HG02759 (cell line): ENCODE measurements at regions not wholly inside any gene's neighbourhood (a gene's known extent, or its start where the extent isn't known, plus 50 kb on each side); places are given as distances from the start of the nearest gene placed in this dataset.

ENCODE experiments used
- ATAC-seq: cut with Tn5 transposase; IDR thresholded peaks from one replicate; pipeline ENCODE4 v1.9.1; 2021; ENCODE audit warnings: mild to moderate bottlenecking, moderate library complexity; ENCODE audit not compliant: unreplicated experiment

DNA sequence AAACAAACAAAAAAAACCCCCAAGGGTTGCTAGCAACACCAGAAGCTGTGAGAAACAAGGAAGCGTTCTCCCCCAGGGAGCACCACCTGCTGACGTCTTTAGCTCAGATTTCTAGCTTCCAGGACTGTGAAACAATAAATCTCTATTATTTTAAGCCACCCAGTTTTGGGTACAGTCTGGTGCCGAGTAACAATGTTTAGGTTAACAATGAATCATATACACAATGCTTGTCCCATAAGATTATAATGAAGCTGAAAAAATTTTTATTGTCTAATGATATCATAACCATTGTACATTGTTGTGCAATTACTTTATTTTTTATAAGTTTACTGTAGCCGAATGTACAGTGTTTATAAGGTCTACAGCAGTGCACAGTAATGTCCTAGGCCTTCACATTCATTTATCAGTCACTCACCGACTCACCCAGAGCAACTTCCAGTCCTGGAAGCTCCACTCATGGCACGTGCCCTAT is 72.1 kb upstream of the CAB39 start:
- ATAC-seq = no peak

DNA sequence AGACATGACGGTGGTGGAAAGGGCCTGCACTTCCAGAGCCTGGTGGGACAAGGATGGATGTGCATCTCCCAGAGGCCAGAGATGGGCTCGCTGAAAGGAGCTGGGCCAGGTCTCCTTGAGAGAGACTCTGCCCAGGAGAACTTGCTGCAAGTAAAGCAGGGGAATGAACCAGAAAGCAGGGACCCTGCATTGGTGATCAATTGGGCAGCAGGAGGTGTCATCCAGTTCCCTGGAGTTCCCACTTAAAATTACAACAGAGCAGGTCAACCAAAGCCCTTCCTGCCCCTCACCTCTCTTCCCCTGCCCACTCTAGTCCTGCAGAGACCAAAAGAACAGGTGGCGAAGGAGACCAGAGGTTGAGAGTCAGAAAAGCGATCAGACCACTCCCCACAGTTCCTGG is 69.7 kb upstream of the CAB39 start:
- ATAC-seq = no peak

DNA sequence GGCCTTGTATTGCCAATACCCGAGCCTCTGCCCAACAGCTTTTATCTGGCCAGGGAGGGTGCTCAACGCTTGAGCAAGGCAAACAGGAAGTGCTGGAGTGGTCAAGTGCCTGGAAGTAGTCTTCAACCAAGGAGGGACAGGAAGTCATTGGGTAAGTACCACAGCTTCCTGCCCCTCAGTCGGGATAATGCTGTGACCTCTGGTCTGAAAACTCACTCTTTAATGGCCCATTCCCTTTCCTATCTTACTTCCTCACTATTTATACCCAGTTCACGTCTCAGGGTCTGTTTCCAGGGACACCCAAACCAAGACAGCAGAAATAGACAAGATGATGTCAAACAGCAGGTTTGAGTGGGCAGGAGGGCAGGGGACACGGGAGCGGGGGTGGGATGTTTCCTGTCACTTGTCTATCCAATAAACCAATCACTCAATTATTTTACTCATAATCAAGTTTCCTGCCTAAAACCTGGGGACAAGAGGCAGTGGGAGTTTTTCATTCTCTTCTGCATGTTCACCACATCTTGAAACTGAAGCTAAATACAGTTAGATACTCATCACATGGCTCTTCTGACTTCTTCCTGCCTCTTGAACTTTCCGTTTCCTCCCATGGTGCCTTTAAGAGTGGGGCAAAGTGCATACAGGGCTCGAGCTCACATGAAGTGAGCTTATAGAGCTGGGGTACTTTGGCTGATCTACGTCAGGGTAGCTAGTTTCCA is 68.9 kb upstream of the CAB39 start:
- peak; percentile 84 for ATAC-seq

DNA sequence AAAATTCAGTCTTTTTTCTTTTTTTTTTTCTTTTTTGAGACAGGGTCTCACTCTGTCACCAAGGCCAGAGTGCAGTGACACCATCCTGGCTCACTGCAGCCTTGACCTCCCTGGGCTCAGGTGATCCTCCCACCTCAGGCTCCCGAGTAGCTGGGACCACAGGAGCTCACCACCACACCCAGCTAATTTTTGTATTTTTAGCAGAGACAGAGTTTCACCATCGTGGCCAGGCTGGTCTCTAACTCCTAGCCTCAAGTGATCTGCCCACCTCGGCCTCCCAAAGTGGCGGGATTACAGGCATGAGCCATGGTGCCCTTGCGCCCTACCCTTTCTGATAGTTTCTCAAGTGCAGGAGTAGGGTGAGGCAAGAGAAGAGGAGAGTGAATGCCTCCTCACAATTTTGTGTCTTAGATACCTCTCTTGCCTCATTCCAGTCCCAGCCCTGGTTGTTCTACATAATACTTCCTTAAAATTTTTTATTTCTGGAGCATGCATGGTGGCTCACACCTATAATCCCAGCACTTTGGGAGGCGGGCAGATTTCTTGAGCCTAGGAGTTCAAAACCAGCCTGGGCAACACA is 68.2 kb upstream of the CAB39 start:
- no peak for ATAC-seq

DNA sequence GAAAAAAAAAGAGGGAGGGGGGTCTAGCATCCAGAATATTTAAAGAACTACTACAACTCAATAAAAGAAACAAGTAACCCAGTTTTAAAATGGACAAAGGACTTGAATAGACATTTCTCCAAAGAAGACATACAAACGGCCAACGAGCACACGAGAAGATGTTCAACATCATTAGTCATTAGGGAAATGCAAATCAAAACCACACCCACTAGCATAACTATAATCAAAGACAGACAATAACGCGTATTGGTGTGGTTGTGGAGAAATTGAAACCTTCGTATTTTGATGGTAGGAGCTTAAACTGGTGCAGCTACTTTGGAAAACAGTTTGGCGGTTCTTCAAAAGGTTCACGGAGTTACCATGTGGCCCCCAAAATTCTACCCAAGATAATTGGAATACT is 64.3 kb upstream of the CAB39 start:
- ATAC-seq = no peak

DNA sequence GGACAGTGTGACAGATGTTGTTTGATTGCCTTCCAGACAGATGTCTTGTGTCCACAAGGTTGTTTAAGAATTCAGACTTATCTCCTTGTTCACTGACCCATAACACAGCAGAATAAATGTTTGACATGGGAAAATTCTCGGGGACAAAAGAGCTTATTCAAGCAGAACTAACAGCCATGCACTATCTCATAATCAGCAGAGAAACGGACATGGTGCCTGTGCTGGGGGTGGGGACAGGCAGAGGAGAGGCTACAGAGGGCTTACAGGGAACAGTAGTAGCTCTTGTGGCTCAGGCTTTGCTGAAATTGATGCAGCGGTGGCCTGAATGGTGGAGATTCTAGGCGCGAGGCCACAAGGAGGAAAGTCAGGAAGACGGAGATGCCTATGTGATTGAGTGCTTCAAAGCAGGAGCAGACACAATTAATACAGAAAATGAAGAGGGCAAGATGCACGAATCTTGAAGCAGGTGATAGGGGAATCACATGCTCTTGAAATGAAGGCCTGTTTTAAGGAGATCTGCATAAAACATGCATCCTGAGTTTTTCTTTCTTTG is 62.0 kb upstream of the CAB39 start:
- ATAC-seq = peak; percentile 94

DNA sequence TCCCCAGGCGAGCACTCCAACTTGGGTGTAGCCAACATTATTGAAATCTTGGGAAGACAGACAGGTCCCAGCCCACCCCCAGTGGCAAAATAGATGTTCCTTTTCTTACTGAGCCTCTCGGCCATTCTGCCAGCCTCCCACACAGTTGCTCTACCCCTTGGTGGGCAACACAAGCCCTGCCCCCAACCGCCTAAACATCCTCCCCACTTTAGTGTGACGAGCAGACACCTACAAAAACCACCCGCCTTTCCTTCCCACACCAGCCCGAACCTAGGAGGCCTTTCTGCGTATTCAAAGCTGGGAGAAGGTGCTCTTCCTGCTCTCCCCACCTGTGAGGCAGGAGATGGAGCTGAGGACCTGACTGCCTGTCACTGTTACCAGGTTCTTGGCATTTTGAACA is 58.6 kb upstream of the CAB39 start:
- no peak for ATAC-seq

DNA sequence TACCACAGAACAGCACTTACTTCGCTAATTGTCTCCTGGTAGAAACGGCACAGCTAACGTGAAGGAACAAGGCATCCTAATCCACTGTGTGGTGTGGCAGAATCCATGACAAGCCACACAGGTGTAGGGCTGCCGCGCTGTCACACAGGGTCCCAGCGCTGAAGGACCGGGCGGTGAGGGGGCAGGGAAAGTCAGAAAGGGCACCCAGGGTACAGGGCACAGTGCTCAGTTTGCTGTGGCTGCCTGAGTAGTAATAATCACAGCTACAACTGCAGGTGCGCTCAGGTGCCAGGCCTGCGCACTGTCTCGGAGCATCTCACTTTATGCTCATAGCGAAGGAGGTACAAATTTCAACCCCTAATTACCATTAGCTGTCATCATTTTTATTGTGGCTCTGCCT is 55.2 kb upstream of the CAB39 start:
- ATAC-seq = no peak

DNA sequence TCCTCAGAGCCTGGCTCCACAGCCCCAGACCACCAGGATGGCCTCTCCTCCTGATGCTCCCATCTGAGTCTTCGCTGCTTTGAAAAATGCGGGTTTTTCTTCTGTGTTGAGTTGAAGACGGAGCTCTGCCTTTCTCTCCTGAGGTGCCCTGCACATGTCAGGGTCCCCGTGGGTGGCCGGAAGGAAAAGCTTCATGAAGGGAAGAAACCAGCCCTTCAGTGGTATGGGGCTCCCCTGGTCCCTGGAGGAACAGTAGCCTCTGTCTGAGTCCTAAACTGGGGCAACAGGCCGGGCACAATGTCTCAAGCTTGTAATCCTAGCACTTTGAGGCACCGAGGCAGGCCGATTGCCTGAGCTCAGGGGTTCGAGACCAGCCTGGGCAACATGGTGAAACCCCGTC is 54.7 kb upstream of the CAB39 start:
- ATAC-seq = no peak

DNA sequence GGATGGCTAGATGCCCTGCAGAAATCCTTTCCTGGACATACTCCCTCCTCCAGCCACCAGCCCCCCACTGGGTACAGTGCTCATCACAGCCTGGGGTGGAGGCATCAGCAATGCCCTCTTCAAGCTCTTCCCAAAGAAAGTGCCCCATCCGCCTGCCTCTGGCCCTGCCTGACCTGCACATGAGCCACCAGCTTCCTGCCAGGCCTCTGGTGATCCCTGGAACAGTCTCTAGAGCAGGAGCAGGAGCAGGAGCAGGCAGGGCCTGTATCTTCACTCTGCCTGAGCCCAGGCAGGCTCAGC is 54.1 kb upstream of the CAB39 start:
- no peak for ATAC-seq

DNA sequence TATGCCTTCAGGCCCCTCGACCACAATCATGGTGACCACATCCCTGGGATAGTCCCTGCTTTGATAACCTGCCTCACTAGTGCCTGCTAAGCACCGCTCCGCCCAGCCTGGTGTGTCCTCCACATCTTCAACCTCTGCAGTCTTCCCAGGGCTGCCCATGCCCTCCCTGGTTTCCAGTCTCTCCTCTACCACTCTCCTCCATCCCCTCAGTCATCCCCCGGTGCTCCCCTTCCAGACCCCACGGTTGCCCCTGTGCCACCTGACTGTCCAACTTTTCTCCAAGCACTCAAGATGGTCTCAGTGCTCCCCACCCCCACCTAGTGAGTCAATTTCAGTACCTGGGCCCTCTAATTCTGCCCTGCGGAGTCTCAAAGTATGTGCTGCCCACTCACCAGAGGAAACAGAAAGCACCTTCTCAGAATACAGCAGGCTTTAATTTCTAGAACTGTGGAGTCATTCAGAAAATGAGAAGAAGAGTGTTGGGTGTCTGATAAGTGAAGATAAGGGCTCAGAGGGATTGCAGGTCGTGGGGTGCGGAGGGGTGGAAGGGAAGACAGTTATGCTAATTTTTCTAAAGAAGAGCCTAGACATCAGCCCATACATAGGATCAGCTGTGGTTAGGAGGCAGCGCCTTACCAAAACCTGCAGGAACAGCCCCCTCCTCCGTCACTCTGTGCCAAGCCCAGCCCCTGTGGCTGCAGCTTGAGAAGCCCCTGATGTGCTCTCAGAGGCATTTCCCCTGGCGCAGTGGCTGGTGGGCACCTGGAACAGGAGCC is 53.6 kb upstream of the CAB39 start:
- peak; percentile 56 for ATAC-seq

DNA sequence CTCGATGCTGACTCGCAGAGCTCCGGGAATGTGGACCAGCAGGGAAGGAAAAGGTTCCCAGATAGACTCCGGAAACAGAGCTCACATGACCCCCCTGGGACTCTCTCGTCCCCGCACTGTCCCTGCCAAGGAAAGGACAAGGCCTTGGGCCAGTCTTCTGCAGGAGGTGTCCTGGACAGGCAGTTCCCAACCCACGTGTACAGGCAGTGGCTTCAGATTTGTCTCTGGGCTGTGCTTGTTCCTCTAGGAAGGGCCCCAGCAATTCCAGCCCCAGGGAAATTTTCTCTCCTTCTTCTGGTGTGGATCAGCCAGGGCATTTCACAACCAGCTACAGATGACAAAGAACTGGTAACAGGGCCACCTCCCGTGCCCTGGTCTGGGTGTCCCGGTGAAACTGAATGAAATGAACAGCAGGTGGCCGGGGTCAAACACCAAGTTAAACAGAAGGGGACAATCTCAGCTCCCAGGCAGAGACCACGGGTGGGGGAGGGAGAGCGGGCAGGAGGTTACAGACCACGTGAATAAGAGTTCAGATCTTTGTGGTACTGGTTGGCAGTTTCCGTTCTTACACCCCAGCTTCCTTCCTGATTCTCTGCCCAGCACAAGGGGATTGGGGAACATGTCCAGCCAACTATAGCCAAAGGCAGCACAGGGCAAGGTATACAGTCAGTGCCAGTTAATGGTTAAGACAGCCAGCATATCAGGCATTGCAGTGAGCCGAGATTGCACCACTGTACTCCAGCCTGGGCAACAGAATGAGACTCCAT is 52.2 kb upstream of the CAB39 start:
- peak; percentile 17 for ATAC-seq

DNA sequence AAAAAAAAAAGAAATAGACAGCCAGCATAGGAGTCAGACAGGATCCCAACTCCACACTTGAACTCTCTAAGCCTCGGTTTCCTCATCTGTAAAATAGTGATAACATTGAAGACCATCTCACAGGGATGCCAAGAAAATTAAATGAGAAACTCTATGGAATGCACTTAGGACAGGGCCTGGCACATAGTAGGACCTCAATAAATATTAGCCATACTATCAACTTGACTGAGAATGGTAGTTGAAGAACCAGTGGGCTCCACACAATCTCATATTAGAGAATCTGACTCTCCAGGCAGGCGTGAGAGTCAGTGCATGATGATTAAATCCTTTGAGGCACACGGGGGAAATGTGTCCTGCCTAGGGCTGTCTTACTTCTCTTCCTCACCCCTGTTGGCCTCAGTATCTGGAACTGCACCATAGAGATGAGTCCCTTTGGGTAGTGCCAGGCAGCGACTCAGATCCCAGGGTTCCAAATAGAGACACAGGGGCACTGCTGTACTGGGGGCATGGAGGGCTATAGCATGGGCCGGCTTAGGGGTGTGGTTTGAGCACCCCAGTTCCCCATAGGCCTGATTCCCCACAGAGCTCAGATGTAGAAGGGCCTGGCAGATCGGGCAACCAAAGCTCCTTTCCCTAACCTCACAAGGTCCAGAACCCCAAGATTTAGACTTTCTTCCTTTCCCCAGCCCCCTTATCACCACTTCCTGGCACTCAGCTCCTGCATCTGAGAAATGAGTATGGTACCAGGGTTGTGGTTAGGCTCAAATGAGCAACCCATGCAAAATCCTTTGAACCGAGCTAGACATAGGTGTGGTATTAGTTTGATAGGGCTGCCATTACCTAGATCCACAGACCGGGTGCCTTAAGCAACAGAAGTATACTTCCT is 51.3 kb upstream of the CAB39 start:
- peak; percentile 33 for ATAC-seq
